Mesendoderm (in vitro differentiated cells): ENCODE measurements at regions not wholly inside any gene's neighbourhood (a gene's known extent, or its start where the extent isn't known, plus 50 kb on each side); places are given as distances from the start of the nearest gene placed in this dataset.

Source experiments
- DNase-seq: peaks from one replicate; pipeline ENCODE4 v3.0.0; 2013
- H2AK5ac ChIP-seq: 2 replicates; pipeline ENCODE4 v1.6.1; 2013; ENCODE audit warnings: low read length, inconsistent platforms
- H2BK120ac ChIP-seq: 2 replicates; pipeline ENCODE4 v1.6.1; 2013; ENCODE audit warnings: low read depth, mild to moderate bottlenecking, low read length, moderate library complexity, mixed read lengths
- H2BK15ac ChIP-seq: replicated peaks from 2 replicates; pipeline ENCODE4 v1.6.1; 2013; ENCODE audit warnings: low read depth, mild to moderate bottlenecking, moderate library complexity
- H2BK5ac ChIP-seq: 2 replicates; pipeline ENCODE4 v1.6.1; 2013; ENCODE audit warnings: low read length, inconsistent platforms
- H3K18ac ChIP-seq: 2 replicates; pipeline ENCODE4 v1.6.1; 2013; ENCODE audit warnings: mild to moderate bottlenecking, low read length, mixed read lengths
- H3K23ac ChIP-seq: one replicate; pipeline ENCODE4 v1.6.1; 2013; ENCODE audit warnings: low read length
- H3K27ac ChIP-seq: 2 replicates; pipeline ENCODE4 v1.5.1; 2013; ENCODE audit warnings: low read depth, mild to moderate bottlenecking, inconsistent platforms, low read length, moderate library complexity
- H3K27me3 ChIP-seq: 2 replicates; pipeline ENCODE4 v1.6.1; 2013; ENCODE audit warnings: low read length, control low read depth, mild to moderate bottlenecking, inconsistent platforms; ENCODE audit not compliant: insufficient read depth, poor library complexity
- H3K36me3 ChIP-seq: 2 replicates; pipeline ENCODE4 v1.6.1; 2013; ENCODE audit warnings: low read length, inconsistent platforms; ENCODE audit not compliant: control insufficient read depth, insufficient read depth
- H3K4ac ChIP-seq: one replicate; pipeline ENCODE4 v1.6.1; 2013; ENCODE audit warnings: low read depth, mild to moderate bottlenecking, low read length, moderate library complexity
- H3K4me1 ChIP-seq: 2 replicates; pipeline ENCODE4 v1.6.1; 2013; ENCODE audit warnings: low read depth, low read length, inconsistent platforms; ENCODE audit not compliant: control insufficient read depth
- H3K4me2 ChIP-seq: 2 replicates; pipeline ENCODE4 v1.6.1; 2013; ENCODE audit warnings: low read length
- H3K4me3 ChIP-seq: 2 replicates; pipeline ENCODE4 v1.5.1; 2013; ENCODE audit warnings: mild to moderate bottlenecking, low read length
- H3K56ac ChIP-seq: one replicate; pipeline ENCODE4 v1.6.1; 2013; ENCODE audit warnings: low read length
- H3K79me1 ChIP-seq: 2 replicates; pipeline ENCODE4 v1.6.1; 2013; ENCODE audit warnings: low read length, inconsistent platforms
- H3K79me2 ChIP-seq: 2 replicates; pipeline ENCODE4 v1.6.1; 2013; ENCODE audit warnings: mild to moderate bottlenecking, low read length; ENCODE audit not compliant: control insufficient read depth, insufficient read depth
- H3K9ac ChIP-seq: 2 replicates; pipeline ENCODE4 v1.6.1; 2013; ENCODE audit warnings: low read length, inconsistent platforms
- H4K5ac ChIP-seq: one replicate; pipeline ENCODE4 v1.6.1; 2013; ENCODE audit warnings: low read length
- H4K8ac ChIP-seq: one replicate; pipeline ENCODE4 v1.6.1; 2013; ENCODE audit warnings: low read depth, mild to moderate bottlenecking, control low read depth, low read length, moderate library complexity
- WGBS: extraction: QIAGEN DNeasy Blood & Tissue Kit; methylation state at CpG from one replicate; pipeline ENCODE4 v1.1.7; 2013; ENCODE audit warnings: low lambda C conversion rate, missing lambda C conversion rate; ENCODE audit not compliant: insufficient coverage; ENCODE audit errors: extremely low coverage; 5-methylcytosine and 5-hydroxymethylcytosine counted together

DNA sequence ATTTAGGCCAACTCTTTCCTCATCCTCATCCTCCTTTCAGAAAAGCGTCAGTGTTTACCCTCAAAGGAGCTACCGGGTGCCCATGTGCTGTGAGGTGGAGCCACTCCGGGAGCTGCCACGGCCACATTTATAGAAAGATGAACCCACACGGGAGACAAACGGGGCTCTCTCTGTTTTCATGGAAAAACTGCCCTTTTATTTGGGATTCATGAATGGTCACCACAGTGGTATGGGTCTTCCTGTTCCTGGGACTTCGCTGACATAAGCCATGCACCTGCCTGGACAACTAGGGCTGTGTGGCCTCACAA is 224.2 kb downstream of the ZIC5 start:
- Histone ChIP-seq H2BK5ac (peak overlapping the region; percentile 30), H3K79me2 (no peaks in the 10 kb centered on the region), H3K23ac (no peak overlapping the region), H3K79me1 (no peaks in the 10 kb centered on the region), H3K36me3 (no peaks in the 10 kb centered on the region), H3K27ac (no peak overlapping the region), H4K5ac (no peak overlapping the region), H3K4ac (no peak overlapping the region), H2AK5ac (peak overlapping the region; percentile 54), H3K4me3 (no peak overlapping the region), H3K4me1 (peaks cover 7% of the 10 kb centered on the region), H3K9ac (no peak overlapping the region), H3K56ac (peak overlapping the region; percentile 22), H4K8ac (no peak overlapping the region), H3K4me2 (no peak overlapping the region), H2BK15ac (no peak overlapping the region), H2BK120ac (no peak overlapping the region), H3K18ac (no peak overlapping the region), H3K27me3 (no peaks in the 10 kb centered on the region)
- no peak for DNase-seq
- no CpG with 5 or more reads among the region's 7 CpGs for WGBS

GRCh38 chr13:99746637-99747402 is 224.7 kb downstream of the ZIC5 start:
- no peak overlapping the region for H2BK120ac ChIP-seq
- no peak overlapping the region for H2AK5ac ChIP-seq
- H2BK15ac ChIP-seq = no peak overlapping the region
- peak overlapping the region; percentile 5 for H3K9ac ChIP-seq
- no peak for DNase-seq
- H3K4me1 ChIP-seq = peaks cover 7% of the 10 kb centered on the region
- no peak overlapping the region for H3K4ac ChIP-seq
- H4K8ac ChIP-seq = no peak overlapping the region
- no peak overlapping the region for H3K18ac ChIP-seq
- H3K79me1 ChIP-seq = no peaks in the 10 kb centered on the region
- no peaks in the 10 kb centered on the region for H3K36me3 ChIP-seq
- no peak overlapping the region for H2BK5ac ChIP-seq
- H3K79me2 ChIP-seq = no peaks in the 10 kb centered on the region
- H3K23ac ChIP-seq = no peak overlapping the region
- H3K56ac ChIP-seq = peak overlapping the region; percentile 69
- WGBS = no CpG with 5 or more reads among the region's 14 CpGs
- no peaks in the 10 kb centered on the region for H3K27me3 ChIP-seq
- no peak overlapping the region for H3K4me3 ChIP-seq
- peak overlapping the region; percentile 28 for H3K4me2 ChIP-seq
- H3K27ac ChIP-seq = no peak overlapping the region
- H4K5ac ChIP-seq = no peak overlapping the region

GRCh38 chr13:99743094-99743493 is 228.5 kb downstream of the ZIC5 start:
- Histone ChIP-seq H4K5ac (no peak overlapping the region), H3K18ac (no peak overlapping the region), H3K9ac (no peak overlapping the region), H3K56ac (no peak overlapping the region), H3K23ac (no peak overlapping the region), H3K79me2 (no peaks in the 10 kb centered on the region), H3K27me3 (no peaks in the 10 kb centered on the region), H3K4me3 (no peak overlapping the region), H3K4me2 (no peak overlapping the region), H2BK120ac (no peak overlapping the region), H4K8ac (no peak overlapping the region), H2BK5ac (no peak overlapping the region), H2AK5ac (no peak overlapping the region), H3K36me3 (no peaks in the 10 kb centered on the region), H3K4me1 (peaks cover 13% of the 10 kb centered on the region), H3K4ac (no peak overlapping the region), H2BK15ac (no peak overlapping the region), H3K27ac (no peak overlapping the region), H3K79me1 (no peaks in the 10 kb centered on the region)
- WGBS = no CpG with 5 or more reads among the region's 4 CpGs
- no peak for DNase-seq

DNA sequence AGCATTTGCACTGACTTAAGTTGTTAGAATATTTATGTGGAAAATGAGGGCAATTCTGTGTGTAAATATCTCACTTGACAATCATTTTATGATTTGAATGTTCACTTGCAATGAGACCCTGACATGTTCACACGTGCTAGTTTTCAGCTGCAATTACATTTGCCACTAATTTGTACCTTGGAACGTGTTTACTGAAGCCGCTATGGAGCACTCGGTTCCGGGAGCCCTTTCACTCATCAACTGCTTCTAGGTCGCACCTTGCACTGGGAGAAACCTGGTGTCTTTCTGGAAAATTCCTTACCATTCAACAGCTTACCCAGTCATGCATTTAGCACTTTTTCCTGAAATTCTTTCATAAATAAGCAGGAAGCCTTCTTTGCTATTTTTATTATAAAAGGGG is 229.6 kb downstream of the ZIC5 start:
- Histone ChIP-seq H3K18ac (no peak overlapping the region), H3K9ac (no peak overlapping the region), H3K56ac (no peak overlapping the region), H3K4me3 (no peak overlapping the region), H3K27ac (no peak overlapping the region), H3K27me3 (no peaks in the 10 kb centered on the region), H3K4me2 (no peak overlapping the region), H3K79me2 (no peaks in the 10 kb centered on the region), H2BK15ac (no peak overlapping the region), H4K5ac (no peak overlapping the region), H4K8ac (no peak overlapping the region), H3K23ac (no peak overlapping the region), H3K36me3 (no peaks in the 10 kb centered on the region), H3K4me1 (peaks cover 11% of the 10 kb centered on the region), H3K4ac (no peak overlapping the region), H3K79me1 (no peaks in the 10 kb centered on the region), H2BK120ac (no peak overlapping the region), H2BK5ac (no peak overlapping the region), H2AK5ac (no peak overlapping the region)
- no CpG with 5 or more reads among the region's 6 CpGs for WGBS
- no peak for DNase-seq

DNA sequence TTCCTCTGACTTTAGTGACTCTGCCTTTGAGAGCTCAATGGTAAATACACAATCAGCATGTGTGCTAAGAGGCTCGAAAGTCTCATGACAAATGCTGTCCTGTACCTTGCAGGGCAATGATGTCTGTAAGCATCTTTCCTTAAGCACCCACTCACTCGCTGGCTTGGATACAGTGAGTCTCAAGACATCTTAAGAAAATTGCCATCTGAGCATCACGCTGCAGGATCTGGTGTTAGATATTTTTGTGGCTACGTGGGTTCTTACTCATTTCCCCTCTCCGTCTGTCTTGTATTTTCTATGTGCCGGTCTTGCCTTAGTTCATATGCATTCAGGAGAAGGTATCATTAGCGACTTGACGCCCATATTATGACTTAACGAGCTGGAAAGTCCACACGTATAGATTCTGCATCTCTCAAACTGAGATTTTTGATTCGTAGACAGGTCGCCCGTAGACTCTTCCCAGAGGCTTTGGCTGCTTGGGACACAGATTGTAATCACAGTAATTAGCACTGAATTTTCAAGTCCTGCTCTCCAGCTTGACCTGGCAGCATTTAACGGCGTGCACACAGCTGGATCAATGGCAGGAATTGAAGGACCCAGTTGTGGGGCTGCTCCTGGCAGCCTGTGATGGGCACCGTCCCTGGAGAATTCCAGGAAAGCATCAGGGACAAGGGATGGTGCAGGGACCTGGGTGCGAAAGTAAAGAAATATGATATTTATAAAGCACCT is 231.2 kb downstream of the ZIC5 start:
- Histone ChIP-seq H2BK5ac (no peak overlapping the region), H3K4me1 (peaks cover 11% of the 10 kb centered on the region), H2AK5ac (no peak overlapping the region), H3K4me3 (no peak overlapping the region), H4K8ac (no peak overlapping the region), H3K18ac (no peak overlapping the region), H3K9ac (no peak overlapping the region), H3K56ac (no peak overlapping the region), H3K4ac (no peak overlapping the region), H3K27me3 (no peaks in the 10 kb centered on the region), H3K79me2 (no peaks in the 10 kb centered on the region), H2BK120ac (no peak overlapping the region), H3K23ac (no peak overlapping the region), H3K4me2 (no peak overlapping the region), H4K5ac (no peak overlapping the region), H3K27ac (no peak overlapping the region), H2BK15ac (no peak overlapping the region), H3K36me3 (no peaks in the 10 kb centered on the region), H3K79me1 (no peaks in the 10 kb centered on the region)
- WGBS = no CpG with 5 or more reads among the region's 17 CpGs
- DNase-seq = peak; percentile 46
